Neural progenitor cell (in vitro differentiated cells): ENCODE measurements at regions not wholly inside any gene's neighbourhood (a gene's known extent, or its start where the extent isn't known, plus 50 kb on each side); places are given as distances from the start of the nearest gene placed in this dataset.

ENCODE experiments used
- DNase-seq: peaks from one replicate; pipeline ENCODE4 v3.0.0-alpha.2; 2016; ENCODE audit warnings: low spot score
- H2AFZ ChIP-seq: fragments of 200-600 bp; sonication (generic); replicated peaks from 2 replicates; pipeline ENCODE4 v1.6.1; 2016; ENCODE audit warnings: antibody characterized with exemption
- H3F3A ChIP-seq: fragments of 200-600 bp; sonication (generic); 2 replicates; pipeline ENCODE4 v1.6.1; 2016; ENCODE audit warnings: antibody characterized with exemption, low read depth
- H3K27ac ChIP-seq: fragments of 200-600 bp; sonication (generic); 2 replicates; pipeline ENCODE4 v1.5.1; 2016; ENCODE audit warnings: mild to moderate bottlenecking
- H3K27me3 ChIP-seq: fragments of 200-600 bp; sonication (generic); 2 replicates; pipeline ENCODE4 v1.6.1; 2016; ENCODE audit warnings: mild to moderate bottlenecking, moderate library complexity
- H3K36me3 ChIP-seq: fragments of 200-600 bp; sonication (generic); 2 replicates; pipeline ENCODE4 v1.5.1; 2016
- H3K4me1 ChIP-seq: fragments of 200-600 bp; sonication (generic); 2 replicates; pipeline ENCODE4 v1.6.1; 2016; ENCODE audit warnings: mixed run types
- H3K4me2 ChIP-seq: fragments of 200-600 bp; sonication (generic); 2 replicates; pipeline ENCODE4 v1.6.1; 2016
- H3K4me3 ChIP-seq: fragments of 200-600 bp; sonication (generic); 2 replicates; pipeline ENCODE4 v1.5.1; 2016
- H3K79me2 ChIP-seq: fragments of 200-600 bp; sonication (generic); 2 replicates; pipeline ENCODE4 v1.6.1; 2016; ENCODE audit warnings: low read depth
- H3K9ac ChIP-seq: fragments of 200-600 bp; sonication (generic); 2 replicates; pipeline ENCODE4 v1.6.1; 2016
- H3K9me3 ChIP-seq: fragments of 200-600 bp; sonication (generic); 2 replicates; pipeline ENCODE4 v1.5.1; 2016; ENCODE audit warnings: low read depth
- H4K20me1 ChIP-seq: fragments of 200-600 bp; sonication (generic); 2 replicates; pipeline ENCODE4 v1.6.1; 2016; ENCODE audit warnings: low read depth
- H3K27ac Mint-ChIP-seq: 3 replicates; pipeline ENCODE4 v1.8.0; 2021; ENCODE audit warnings: mixed read lengths
- H3K27me3 Mint-ChIP-seq: 2 replicates; pipeline ENCODE4 v1.8.0; 2022; ENCODE audit warnings: low read depth, mild to moderate bottlenecking, inconsistent platforms, moderate library complexity, mixed read lengths; ENCODE audit not compliant: insufficient read depth
- H3K36me3 Mint-ChIP-seq: 3 replicates; pipeline ENCODE4 v1.8.0; 2021; ENCODE audit warnings: mixed read lengths
- H3K4me1 Mint-ChIP-seq: 3 replicates; pipeline ENCODE4 v1.8.0; 2021; ENCODE audit warnings: mixed read lengths
- H3K4me3 Mint-ChIP-seq: 3 replicates; pipeline ENCODE4 v1.8.0; 2021; ENCODE audit warnings: mild to moderate bottlenecking, moderate library complexity, mixed read lengths
- H3K9me3 Mint-ChIP-seq: 3 replicates; pipeline ENCODE4 v1.8.0; 2020; ENCODE audit warnings: mixed read lengths
- EZH2 ChIP-seq: fragments of 200-600 bp; sonication (generic); IDR thresholded peaks from 2 replicates; pipeline ENCODE4 v1.6.1; 2017; ENCODE audit warnings: antibody characterized with exemption, mild to moderate bottlenecking, moderate library complexity
- EZH2phosphoT487 ChIP-seq: fragments of 200-600 bp; sonication (generic); IDR thresholded peaks from 2 replicates; pipeline ENCODE4 v1.6.1; 2017; ENCODE audit warnings: antibody characterized with exemption
- TF ChIP-seq, protein P1 (sequence below): fragments of 200-600 bp; sonication (generic); IDR thresholded peaks from 2 replicates; pipeline ENCODE4 v1.5.1; 2017; ENCODE audit warnings: antibody characterized with exemption, mild to moderate bottlenecking

DNA sequence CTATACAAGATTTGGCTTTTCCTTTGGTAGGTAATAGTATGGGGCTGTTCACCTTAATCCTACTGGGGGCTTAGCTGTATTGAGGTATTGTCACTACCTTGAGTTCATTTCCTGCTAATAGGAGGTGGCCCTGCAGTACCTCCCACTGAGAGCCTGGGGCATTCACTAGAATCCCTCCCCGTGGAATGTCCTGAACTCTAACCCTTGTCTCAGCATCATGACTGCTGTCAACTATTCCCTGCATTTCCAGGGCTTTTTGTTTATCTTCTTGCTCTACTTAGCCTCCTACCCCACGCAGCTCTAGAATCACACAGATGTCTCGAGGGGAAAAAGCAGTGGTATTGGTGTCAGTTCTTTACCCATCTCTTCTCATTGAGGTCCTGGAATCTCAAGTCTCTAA is 542.3 kb downstream of the METTL4 start:
- Histone ChIP-seq H3K79me2 (no peaks in the 10 kb centered on the region), H3K4me3 (no peak overlapping the region), H3K9me3 (no peaks in the 10 kb centered on the region), H4K20me1 (no peaks in the 10 kb centered on the region), H3K36me3 (no peaks in the 10 kb centered on the region), H3K4me2 (no peak overlapping the region), H3F3A (no peaks in the 10 kb centered on the region), H3K27ac (no peak overlapping the region), H3K4me1 (peaks cover 9% of the 10 kb centered on the region), H2AFZ (no peak overlapping the region), H3K9ac (no peak overlapping the region), H3K27me3 (no peaks in the 10 kb centered on the region)
- peaks cover 5% of the 10 kb centered on the region for H3K4me1 Mint-ChIP-seq
- no peaks in the 10 kb centered on the region for H3K36me3 Mint-ChIP-seq
- H3K27ac Mint-ChIP-seq, result no peak overlapping the region
- H3K27me3 Mint-ChIP-seq, result no peaks in the 10 kb centered on the region
- no peaks in the 10 kb centered on the region for H3K9me3 Mint-ChIP-seq
- H3K4me3 Mint-ChIP-seq, result no peak overlapping the region
- TF ChIP-seq EZH2phosphoT487 (no peak), EZH2 (no peak)
- TF ChIP-seq, protein P1, sequence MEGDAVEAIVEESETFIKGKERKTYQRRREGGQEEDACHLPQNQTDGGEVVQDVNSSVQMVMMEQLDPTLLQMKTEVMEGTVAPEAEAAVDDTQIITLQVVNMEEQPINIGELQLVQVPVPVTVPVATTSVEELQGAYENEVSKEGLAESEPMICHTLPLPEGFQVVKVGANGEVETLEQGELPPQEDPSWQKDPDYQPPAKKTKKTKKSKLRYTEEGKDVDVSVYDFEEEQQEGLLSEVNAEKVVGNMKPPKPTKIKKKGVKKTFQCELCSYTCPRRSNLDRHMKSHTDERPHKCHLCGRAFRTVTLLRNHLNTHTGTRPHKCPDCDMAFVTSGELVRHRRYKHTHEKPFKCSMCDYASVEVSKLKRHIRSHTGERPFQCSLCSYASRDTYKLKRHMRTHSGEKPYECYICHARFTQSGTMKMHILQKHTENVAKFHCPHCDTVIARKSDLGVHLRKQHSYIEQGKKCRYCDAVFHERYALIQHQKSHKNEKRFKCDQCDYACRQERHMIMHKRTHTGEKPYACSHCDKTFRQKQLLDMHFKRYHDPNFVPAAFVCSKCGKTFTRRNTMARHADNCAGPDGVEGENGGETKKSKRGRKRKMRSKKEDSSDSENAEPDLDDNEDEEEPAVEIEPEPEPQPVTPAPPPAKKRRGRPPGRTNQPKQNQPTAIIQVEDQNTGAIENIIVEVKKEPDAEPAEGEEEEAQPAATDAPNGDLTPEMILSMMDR, result no peak
- peak; percentile 8 for DNase-seq

DNA sequence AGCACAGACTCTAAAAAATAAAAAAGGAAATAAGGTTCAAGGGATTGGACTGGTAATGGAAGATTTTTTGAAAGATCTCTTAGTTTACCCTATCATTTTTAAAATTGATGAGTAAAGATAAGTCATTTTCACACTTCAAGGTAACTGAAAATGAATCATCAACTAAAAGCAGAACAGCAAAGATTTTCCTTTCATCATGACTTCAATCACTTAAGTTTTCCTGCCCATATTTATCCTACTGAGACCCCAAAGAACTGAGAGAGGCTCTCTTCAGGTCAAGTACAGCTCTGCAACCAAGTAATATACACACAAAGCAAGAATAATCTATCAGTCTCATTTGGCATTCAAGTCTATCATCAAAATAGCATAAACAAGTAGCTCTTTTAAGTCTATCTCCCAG is 540.7 kb downstream of the METTL4 start:
- peaks cover 8% of the 10 kb centered on the region for H3K4me1 Mint-ChIP-seq
- H3F3A ChIP-seq, result no peaks in the 10 kb centered on the region
- peaks cover 9% of the 10 kb centered on the region for H3K4me1 ChIP-seq
- no peaks in the 10 kb centered on the region for H3K9me3 ChIP-seq
- H3K4me3 Mint-ChIP-seq, result no peak overlapping the region
- H3K27ac ChIP-seq, result no peak overlapping the region
- H3K9ac ChIP-seq, result no peak overlapping the region
- no peak overlapping the region for H3K4me3 ChIP-seq
- no peaks in the 10 kb centered on the region for H3K27me3 ChIP-seq
- no peaks in the 10 kb centered on the region for H3K79me2 ChIP-seq
- H4K20me1 ChIP-seq, result no peaks in the 10 kb centered on the region
- H3K36me3 ChIP-seq, result no peaks in the 10 kb centered on the region
- no peak overlapping the region for H3K27ac Mint-ChIP-seq
- no peaks in the 10 kb centered on the region for H3K9me3 Mint-ChIP-seq
- no peak overlapping the region for H3K4me2 ChIP-seq
- H2AFZ ChIP-seq, result no peak overlapping the region
- H3K27me3 Mint-ChIP-seq, result no peaks in the 10 kb centered on the region
- TF ChIP-seq EZH2 (no peak), EZH2phosphoT487 (no peak)
- TF ChIP-seq, protein P1, result no peak
- DNase-seq, result no peak
- H3K36me3 Mint-ChIP-seq, result no peaks in the 10 kb centered on the region

DNA sequence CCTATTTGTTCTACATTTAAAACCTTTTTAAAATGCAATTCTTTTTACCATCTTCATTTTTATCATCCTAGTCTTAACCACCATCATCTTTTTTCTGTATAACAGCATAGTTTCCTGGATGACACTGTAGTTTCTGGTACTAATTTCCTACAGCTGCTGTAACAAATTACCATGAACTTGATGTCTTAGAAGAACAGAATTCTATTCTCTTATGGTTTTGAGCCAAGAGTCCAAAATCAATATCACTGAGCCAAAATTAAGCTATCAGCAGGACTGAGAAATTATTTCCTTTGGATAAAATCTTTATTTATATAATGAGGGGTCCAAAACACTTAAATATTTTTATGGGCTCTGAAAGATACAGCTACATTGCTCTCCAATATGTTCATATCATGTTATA is 539.3 kb downstream of the METTL4 start:
- Mint-ChIP-seq H3K27me3 (no peaks in the 10 kb centered on the region), H3K4me3 (no peak overlapping the region)
- H2AFZ ChIP-seq, result no peak overlapping the region

More for the DNA sequence above, 539.3 kb downstream of the METTL4 start:
- H3K79me2 ChIP-seq, result no peaks in the 10 kb centered on the region
- H3K27me3 ChIP-seq, result no peaks in the 10 kb centered on the region
- no peak for TF ChIP-seq EZH2phosphoT487
- TF ChIP-seq, protein P1, result no peak
- TF ChIP-seq EZH2, result no peak
- no peak for DNase-seq
- no peaks in the 10 kb centered on the region for H3K9me3 ChIP-seq
- peaks cover 9% of the 10 kb centered on the region for H3K4me1 ChIP-seq
- H3K27ac ChIP-seq, result no peak overlapping the region
- Mint-ChIP-seq H3K4me1 (peaks cover 8% of the 10 kb centered on the region), H3K9me3 (no peaks in the 10 kb centered on the region), H3K36me3 (no peaks in the 10 kb centered on the region), H3K27ac (no peak overlapping the region)
- no peak overlapping the region for H3K4me3 ChIP-seq
- H4K20me1 ChIP-seq, result no peaks in the 10 kb centered on the region
- H3K4me2 ChIP-seq, result no peak overlapping the region
- no peaks in the 10 kb centered on the region for H3K36me3 ChIP-seq
- H3K9ac ChIP-seq, result no peak overlapping the region
- H3F3A ChIP-seq, result no peaks in the 10 kb centered on the region
